ENCODE measurements at regions not wholly inside any gene's neighbourhood (a gene's known extent, or its start where the extent isn't known, plus 50 kb on each side); places are given as distances from the start of the nearest gene placed in this dataset.

- Mint-ChIP-seq H3K27ac (no peak overlapping the region), H3K36me3 (no peaks in the 10 kb centered on the region), H3K9me3 (no peaks in the 10 kb centered on the region), H3K4me3 (no peak overlapping the region), H3K27me3 (ENCODE audit: low read depth in 3 of 3) (peaks cover 7 to 10% (median 7%) of the 10 kb centered on the region in 3 donors), H3K4me1 (no peaks in the 10 kb centered on the region)
- no peak for DNase-seq
Measured at GRCh38 chr15:96087180-96087884, 243.2 kb upstream of the NR2F2 start.

GRCh38 chr15:96088650-96089049 lies 241.8 kb upstream of the NR2F2 start:
- DNase-seq: no peak
- H3K9me3 Mint-ChIP-seq: no peaks in the 10 kb centered on the region
- H3K27ac Mint-ChIP-seq: no peak overlapping the region
- peaks cover 6 to 9% (median 7%) of the 10 kb centered on the region in 3 donors for H3K27me3 Mint-ChIP-seq (ENCODE audit: low read depth in 3 of 3)
- H3K36me3 Mint-ChIP-seq: no peaks in the 10 kb centered on the region
- H3K4me1 Mint-ChIP-seq: no peaks in the 10 kb centered on the region
- no peak overlapping the region for H3K4me3 Mint-ChIP-seq

- Mint-ChIP-seq H3K4me3 (no peak overlapping the region), H3K36me3 (no peaks in the 10 kb centered on the region), H3K9me3 (no peaks in the 10 kb centered on the region), H3K27ac (no peak overlapping the region), H3K27me3 (ENCODE audit: low read depth in 3 of 3) (peaks cover 4 to 14% (median 8%) of the 10 kb centered on the region in 3 donors), H3K4me1 (no peaks in the 10 kb centered on the region)
- no peak for DNase-seq
Measured at GRCh38 chr15:96089405-96090058, 241.0 kb upstream of the NR2F2 start.

GRCh38 chr15:96092186-96092585 lies 238.3 kb upstream of the NR2F2 start:
- Mint-ChIP-seq H3K9me3 (peaks cover 0 to 2% (median 0%) of the 10 kb centered on the region in 6 donors), H3K27me3 (ENCODE audit: low read depth in 3 of 3) (peaks cover 2 to 10% (median 6%) of the 10 kb centered on the region in 3 donors), H3K36me3 (no peaks in the 10 kb centered on the region), H3K4me3 (no peak overlapping the region), H3K27ac (no peak overlapping the region), H3K4me1 (no peaks in the 10 kb centered on the region)
- DNase-seq: no peak

- Mint-ChIP-seq H3K27me3 (ENCODE audit: low read depth in 3 of 3) (peaks cover 0 to 10% (median 6%) of the 10 kb centered on the region in 3 donors), H3K4me3 (no peak overlapping the region), H3K27ac (no peak overlapping the region), H3K4me1 (no peaks in the 10 kb centered on the region), H3K36me3 (no peaks in the 10 kb centered on the region), H3K9me3 (peaks cover 0 to 2% (median 0%) of the 10 kb centered on the region in 6 donors)
- no peak for DNase-seq
Measured at GRCh38 chr15:96093063-96093462, 237.4 kb upstream of the NR2F2 start.

- Mint-ChIP-seq H3K9me3 (peaks cover 0 to 2% (median 0%) of the 10 kb centered on the region in 6 donors), H3K36me3 (no peaks in the 10 kb centered on the region), H3K27me3 (ENCODE audit: low read depth in 3 of 3) (peaks cover 2 to 9% (median 9%) of the 10 kb centered on the region in 3 donors), H3K4me3 (no peak overlapping the region), H3K4me1 (no peaks in the 10 kb centered on the region), H3K27ac (no peak overlapping the region)
- DNase-seq: no peak
Measured at GRCh38 chr15:96097661-96098060, 232.8 kb upstream of the NR2F2 start.

GRCh38 chr15:96102631-96103030 lies 227.9 kb upstream of the NR2F2 start:
- H3K27me3 Mint-ChIP-seq (ENCODE audit: low read depth in 3 of 3): peaks cover 5 to 9% (median 7%) of the 10 kb centered on the region in 3 donors
- no peaks in the 10 kb centered on the region for H3K4me1 Mint-ChIP-seq
- H3K4me3 Mint-ChIP-seq: no peak overlapping the region
- no peak for DNase-seq
- H3K27ac Mint-ChIP-seq: no peak overlapping the region
- H3K9me3 Mint-ChIP-seq: no peaks in the 10 kb centered on the region
- peaks cover 0 to 4% (median 0%) of the 10 kb centered on the region in 3 donors for H3K36me3 Mint-ChIP-seq

- Mint-ChIP-seq H3K9me3 (no peaks in the 10 kb centered on the region), H3K4me1 (no peaks in the 10 kb centered on the region), H3K27ac (no peak overlapping the region), H3K36me3 (peaks cover 0 to 4% (median 0%) of the 10 kb centered on the region in 3 donors), H3K27me3 (ENCODE audit: low read depth in 3 of 3) (peaks cover 3 to 5% (median 5%) of the 10 kb centered on the region in 3 donors), H3K4me3 (no peak overlapping the region)
- no peak for DNase-seq
Measured at GRCh38 chr15:96106181-96106580, 224.3 kb upstream of the NR2F2 start.

GRCh38 chr15:96106628-96107027 lies 223.9 kb upstream of the NR2F2 start:
- H3K27me3 Mint-ChIP-seq (ENCODE audit: low read depth in 3 of 3): peaks cover 3 to 5% (median 4%) of the 10 kb centered on the region in 3 donors
- H3K36me3 Mint-ChIP-seq: peaks cover 0 to 4% (median 0%) of the 10 kb centered on the region in 3 donors
- no peak overlapping the region for H3K27ac Mint-ChIP-seq
- no peak for DNase-seq
- H3K4me3 Mint-ChIP-seq: no peak overlapping the region
- no peaks in the 10 kb centered on the region for H3K4me1 Mint-ChIP-seq
- no peaks in the 10 kb centered on the region for H3K9me3 Mint-ChIP-seq

GRCh38 chr15:96107916-96108315 lies 222.6 kb upstream of the NR2F2 start:
- H3K27ac Mint-ChIP-seq: no peak overlapping the region
- no peaks in the 10 kb centered on the region for H3K4me1 Mint-ChIP-seq
- peaks cover 3 to 5% (median 3%) of the 10 kb centered on the region in 3 donors for H3K27me3 Mint-ChIP-seq (ENCODE audit: low read depth in 3 of 3)
- H3K9me3 Mint-ChIP-seq: no peaks in the 10 kb centered on the region
- H3K36me3 Mint-ChIP-seq: peaks cover 0 to 4% (median 0%) of the 10 kb centered on the region in 3 donors
- no peak overlapping the region for H3K4me3 Mint-ChIP-seq
- DNase-seq: no peak

GRCh38 chr15:96108405-96108804 lies 222.1 kb upstream of the NR2F2 start:
- Mint-ChIP-seq H3K9me3 (no peaks in the 10 kb centered on the region), H3K4me1 (no peaks in the 10 kb centered on the region), H3K36me3 (peaks cover 0 to 4% (median 0%) of the 10 kb centered on the region in 3 donors), H3K27ac (no peak overlapping the region), H3K27me3 (ENCODE audit: low read depth in 3 of 3) (peaks cover 3 to 5% (median 3%) of the 10 kb centered on the region in 3 donors), H3K4me3 (no peak overlapping the region)
- DNase-seq: no peak

GRCh38 chr15:96109820-96110219 lies 220.7 kb upstream of the NR2F2 start:
- Mint-ChIP-seq H3K36me3 (peaks cover 0 to 4% (median 0%) of the 10 kb centered on the region in 3 donors), H3K27ac (no peak overlapping the region), H3K4me1 (no peaks in the 10 kb centered on the region), H3K9me3 (no peaks in the 10 kb centered on the region), H3K4me3 (no peak overlapping the region), H3K27me3 (ENCODE audit: low read depth in 3 of 3) (peaks cover 3 to 9% (median 8%) of the 10 kb centered on the region in 3 donors)
- DNase-seq: no peak

- H3K4me3 Mint-ChIP-seq: no peak overlapping the region
- no peaks in the 10 kb centered on the region for H3K4me1 Mint-ChIP-seq
- H3K9me3 Mint-ChIP-seq: no peaks in the 10 kb centered on the region
- H3K27ac Mint-ChIP-seq: no peak overlapping the region
- H3K36me3 Mint-ChIP-seq: no peaks in the 10 kb centered on the region
- no peak for DNase-seq
- peaks cover 4 to 9% (median 8%) of the 10 kb centered on the region in 3 donors for H3K27me3 Mint-ChIP-seq (ENCODE audit: low read depth in 3 of 3)
Measured at GRCh38 chr15:96112018-96112417, 218.5 kb upstream of the NR2F2 start.

- H3K27ac Mint-ChIP-seq: no peak overlapping the region
- DNase-seq: no peak
- no peak overlapping the region for H3K4me3 Mint-ChIP-seq
- peaks cover 4 to 9% (median 7%) of the 10 kb centered on the region in 3 donors for H3K27me3 Mint-ChIP-seq (ENCODE audit: low read depth in 3 of 3)
- no peaks in the 10 kb centered on the region for H3K4me1 Mint-ChIP-seq
- no peaks in the 10 kb centered on the region for H3K36me3 Mint-ChIP-seq
- H3K9me3 Mint-ChIP-seq: no peaks in the 10 kb centered on the region
Measured at GRCh38 chr15:96115642-96116041, 214.9 kb upstream of the NR2F2 start.

Data from immature natural killer cell (primary cell).